ENCODE measurements at regions not wholly inside any gene's neighbourhood (a gene's known extent, or its start where the extent isn't known, plus 50 kb on each side); places are given as distances from the start of the nearest gene placed in this dataset.

- Histone ChIP-seq H3K4me1 (ENCODE audit: control insufficient read depth, insufficient read depth, low read length) (no peaks in the 10 kb centered on the region), H2AK5ac (ENCODE audit: low read depth, low read length) (no peak overlapping the region), H2BK15ac (ENCODE audit: low read depth, low read length) (no peak overlapping the region), H3K9ac (ENCODE audit: low read depth, low read length) (no peak overlapping the region), H3K9me3 (ENCODE audit: control insufficient read depth, insufficient read depth, low read length) (no peaks in the 10 kb centered on the region), H3K27me3 (ENCODE audit: control insufficient read depth, insufficient read depth, low read length) (no peaks in the 10 kb centered on the region), H3K23ac (ENCODE audit: low read depth, low read length) (no peak overlapping the region), H2BK5ac (ENCODE audit: low read depth, low read length, poor library complexity, severe bottlenecking) (no peak overlapping the region), H3K27ac (ENCODE audit: insufficient read depth, low read length) (no peak overlapping the region), H2AK9ac (replicated peaks; ENCODE audit: low read depth, low read length, poor library complexity) (no peak overlapping the region), H4K8ac (ENCODE audit: low read depth in 2 of 2, low read length in 2 of 2) (no peak overlapping the region), H3K18ac (ENCODE audit: low read depth, low read length) (no peak overlapping the region), H3K36me3 (ENCODE audit: control insufficient read depth, insufficient read depth, low read length) (no peaks in the 10 kb centered on the region), H2AFZ (replicated peaks; ENCODE audit: low read length, poor library complexity) (no peak overlapping the region), H4K20me1 (ENCODE audit: insufficient read depth, low read length) (no peaks in the 10 kb centered on the region), H4K5ac (ENCODE audit: low read depth, low read length) (no peak overlapping the region), H2BK120ac (ENCODE audit: low read depth, low read length) (no peak overlapping the region), H3K4me2 (ENCODE audit: low read depth, low read length) (no peak overlapping the region), H3K4me3 (ENCODE audit: insufficient read depth, low read depth, low read length) (no peak overlapping the region), H3K9me1 (ENCODE audit: insufficient read depth, low read length) (no peaks in the 10 kb centered on the region), H3K79me1 (ENCODE audit: low read depth in 1 of 2, low read length in 2 of 2) (no peaks in the 10 kb centered on the region), H2BK20ac (ENCODE audit: low read depth, low read length) (no peak overlapping the region), H3K4ac (ENCODE audit: low read depth, low read length) (no peak overlapping the region), H3K14ac (replicated peaks; ENCODE audit: low read depth, low read length) (no peak overlapping the region), H3K56ac (ENCODE audit: extremely low read depth, insufficient read depth, low read length) (no peak overlapping the region), H4K91ac (ENCODE audit: insufficient read depth, low read depth, low read length) (no peak overlapping the region)
- dilution Hi-C loops (cut with HindIII; ENCODE audit: low sequenced_read_pairs, unreplicated experiment) (no loop called here), in situ Hi-C loops (cut with MboI; ENCODE audit: low sequenced_read_pairs) (no loop called here), intact Hi-C loops (cut with micrococcal nuclease) (no loop called here)
- ChIA-PET CTCF (no interaction called here), POLR2A (ENCODE audit: unreplicated experiment) (no interaction called here)
- BruUV-seq (replicated peaks): no TSS peak
- TF ChIP-seq RAD21 (IDR thresholded peaks at IDR 0.05; ENCODE audit: low read length): no peak
- TF ChIP-seq ELK1 (IDR thresholded peaks at IDR 0.05; ENCODE audit: borderline replicate concordance, low read depth, low read length): no peak
- TF ChIP-seq RCOR1 (IDR thresholded peaks at IDR 0.05; ENCODE audit: insufficient replicate concordance, low read length): no peak
- TF ChIP-seq MXI1 (IDR thresholded peaks at IDR 0.05; ENCODE audit: borderline replicate concordance, low read depth, low read length): no peak
- TF ChIP-seq USF2 (IDR thresholded peaks at IDR 0.05; ENCODE audit: low read depth, low read length): no peak
- no peak for TF ChIP-seq CHD1 (IDR thresholded peaks at IDR 0.05; ENCODE audit: low read depth, low read length)
- ATAC-seq (ENCODE audit: low read depth): no peak
- WGBS, 2 experiments (ENCODE audit: extremely low coverage in 2 of 2, insufficient read length in 1 of 2): no CpG with 5 or more reads among the region's 4 CpGs
- DNase-seq: no peak
Observed at GRCh38 chr1:239884796-239885195, 206.9 kb upstream of the FMN2 start.

Measured in IMR-90 (cell line).